Fibroblast of mammary gland (primary cell): ENCODE measurements at regions not wholly inside any gene's neighbourhood (a gene's known extent, or its start where the extent isn't known, plus 50 kb on each side); places are given as distances from the start of the nearest gene placed in this dataset.
A peak's percentile ranks its signal among the peaks of the same experiment; 100 is the strongest.

ENCODE experiments used
- DNase-seq: peaks from one replicate; pipeline ENCODE4 v3.0.0-alpha.2; 2010; ENCODE audit warnings: low read depth
- H3K4me3 ChIP-seq: 2 replicates; pipeline ENCODE4 v1.5.1; 2011; ENCODE audit warnings: low read depth, mild to moderate bottlenecking, low read length, moderate library complexity; ENCODE audit not compliant: control insufficient read depth
- TF ChIP-seq, protein P1 (sequence below): conservative IDR thresholded peaks from 2 replicates; pipeline ENCODE4 v1.5.1; 2011; ENCODE audit warnings: low read depth, low read length, inconsistent platforms; ENCODE audit not compliant: control insufficient read depth, insufficient read depth

- TF ChIP-seq, protein P1, sequence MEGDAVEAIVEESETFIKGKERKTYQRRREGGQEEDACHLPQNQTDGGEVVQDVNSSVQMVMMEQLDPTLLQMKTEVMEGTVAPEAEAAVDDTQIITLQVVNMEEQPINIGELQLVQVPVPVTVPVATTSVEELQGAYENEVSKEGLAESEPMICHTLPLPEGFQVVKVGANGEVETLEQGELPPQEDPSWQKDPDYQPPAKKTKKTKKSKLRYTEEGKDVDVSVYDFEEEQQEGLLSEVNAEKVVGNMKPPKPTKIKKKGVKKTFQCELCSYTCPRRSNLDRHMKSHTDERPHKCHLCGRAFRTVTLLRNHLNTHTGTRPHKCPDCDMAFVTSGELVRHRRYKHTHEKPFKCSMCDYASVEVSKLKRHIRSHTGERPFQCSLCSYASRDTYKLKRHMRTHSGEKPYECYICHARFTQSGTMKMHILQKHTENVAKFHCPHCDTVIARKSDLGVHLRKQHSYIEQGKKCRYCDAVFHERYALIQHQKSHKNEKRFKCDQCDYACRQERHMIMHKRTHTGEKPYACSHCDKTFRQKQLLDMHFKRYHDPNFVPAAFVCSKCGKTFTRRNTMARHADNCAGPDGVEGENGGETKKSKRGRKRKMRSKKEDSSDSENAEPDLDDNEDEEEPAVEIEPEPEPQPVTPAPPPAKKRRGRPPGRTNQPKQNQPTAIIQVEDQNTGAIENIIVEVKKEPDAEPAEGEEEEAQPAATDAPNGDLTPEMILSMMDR, result no peak
- no peak for DNase-seq
- H3K4me3 ChIP-seq, result no peak overlapping the region
Measured at GRCh38 chr3:189042832-189043231, 128.9 kb upstream of the TPRG1 start.

DNA sequence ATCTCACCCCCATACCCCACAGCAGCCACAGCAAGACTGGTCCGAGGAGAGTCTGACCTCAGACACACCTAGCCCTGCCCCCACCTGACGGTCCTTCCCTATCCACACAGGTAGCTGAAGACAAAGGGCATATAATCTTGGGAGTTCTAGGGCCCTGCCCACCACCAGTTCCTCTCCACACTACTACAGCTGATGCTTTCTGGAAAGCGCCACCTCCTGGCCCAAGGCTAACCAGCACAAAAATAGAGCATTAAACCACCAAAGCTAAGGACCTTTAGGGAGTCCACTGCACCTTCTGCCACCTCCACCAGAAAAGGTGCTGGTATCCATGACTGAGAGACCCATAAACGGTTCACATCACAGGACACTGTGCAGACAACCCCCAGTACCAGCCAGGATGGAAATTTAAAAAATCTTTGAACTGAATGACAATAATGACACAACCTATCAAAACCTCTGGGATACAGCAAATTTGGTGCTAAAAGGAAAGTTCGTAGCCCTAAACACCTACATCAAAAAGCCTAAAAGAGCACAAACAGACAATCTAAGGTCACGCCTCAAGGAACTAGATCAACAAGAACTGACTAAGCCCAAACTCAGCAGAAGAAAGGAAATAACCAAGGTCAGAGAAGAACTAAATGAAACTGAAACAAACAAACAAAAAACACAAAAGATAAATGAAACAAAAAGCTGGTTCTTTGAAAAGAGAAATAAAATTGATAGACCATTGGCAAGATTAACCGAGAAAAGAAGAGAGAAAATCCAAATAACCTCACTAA is 122.1 kb upstream of the TPRG1 start:
- DNase-seq, result no peak
- H3K4me3 ChIP-seq, result no peak overlapping the region
- TF ChIP-seq, protein P1, result peak; percentile 21

DNA sequence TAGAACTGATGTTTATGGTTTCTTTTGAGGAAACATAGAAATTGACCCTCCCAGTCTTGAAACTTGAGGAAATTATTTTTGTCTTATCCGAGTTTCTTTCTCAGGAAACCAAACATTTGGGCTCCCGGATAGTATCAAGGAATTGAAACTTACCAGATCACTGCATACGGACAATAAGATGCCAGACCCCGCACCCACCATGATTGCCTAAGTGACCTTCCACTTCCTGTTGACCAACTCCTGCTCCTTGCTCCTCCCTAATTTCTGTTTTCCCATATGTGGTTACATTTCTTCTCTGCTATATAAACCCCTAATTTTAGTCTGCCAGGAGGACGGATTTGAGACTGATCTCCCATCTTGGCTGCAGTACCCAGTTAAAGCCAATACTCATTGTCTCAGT is 118.4 kb upstream of the TPRG1 start:
- no peak for DNase-seq
- TF ChIP-seq, protein P1, result no peak
- H3K4me3 ChIP-seq, result no peak overlapping the region

- H3K4me3 ChIP-seq, result no peak overlapping the region
- TF ChIP-seq, protein P1, result no peak
- DNase-seq, result peak; percentile 47
Measured at GRCh38 chr3:189056646-189057335, 115.0 kb upstream of the TPRG1 start.

DNA sequence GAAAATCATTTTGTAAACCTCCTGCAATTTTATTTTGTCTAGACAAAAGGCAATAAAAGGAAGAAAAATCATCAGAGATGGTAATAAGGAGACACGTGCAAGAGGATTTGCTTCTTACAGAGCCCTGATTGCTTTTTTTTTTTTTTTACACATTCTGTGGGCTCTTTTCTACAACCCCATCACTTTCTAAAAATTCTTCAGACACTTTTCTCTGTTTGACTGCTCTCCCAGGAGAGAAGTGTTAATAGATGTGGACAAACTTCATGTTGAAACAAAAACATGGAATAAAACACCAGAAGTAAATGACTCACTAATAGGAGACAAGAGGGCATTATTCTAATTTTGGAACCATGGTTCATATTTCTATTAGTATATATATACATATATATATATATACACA is 114.4 kb upstream of the TPRG1 start:
- H3K4me3 ChIP-seq, result no peak overlapping the region
- DNase-seq, result no peak
- TF ChIP-seq, protein P1, result no peak

DNA sequence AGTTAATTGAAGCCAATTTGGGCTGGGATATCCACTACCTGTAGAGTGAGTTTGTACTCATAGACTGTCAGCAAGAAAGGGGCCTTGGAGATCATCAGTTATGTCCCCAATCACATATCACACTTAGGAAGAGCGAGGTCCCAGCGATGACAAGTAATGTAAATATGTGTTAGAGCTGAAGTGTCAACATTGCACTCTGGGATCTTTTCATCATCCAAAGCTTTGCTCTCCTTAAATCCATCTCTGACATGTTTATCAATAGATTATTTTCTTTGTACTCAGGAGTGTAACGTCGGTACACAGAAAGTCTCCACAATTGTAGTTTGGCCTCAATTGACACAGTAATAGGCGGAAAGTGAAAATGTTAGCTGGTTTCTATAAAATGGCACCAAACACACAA is 113.7 kb upstream of the TPRG1 start:
- TF ChIP-seq, protein P1, result no peak
- no peak overlapping the region for H3K4me3 ChIP-seq
- DNase-seq, result no peak
